ENCODE measurements at regions not wholly inside any gene's neighbourhood (a gene's known extent, or its start where the extent isn't known, plus 50 kb on each side); places are given as distances from the start of the nearest gene placed in this dataset.

DNA sequence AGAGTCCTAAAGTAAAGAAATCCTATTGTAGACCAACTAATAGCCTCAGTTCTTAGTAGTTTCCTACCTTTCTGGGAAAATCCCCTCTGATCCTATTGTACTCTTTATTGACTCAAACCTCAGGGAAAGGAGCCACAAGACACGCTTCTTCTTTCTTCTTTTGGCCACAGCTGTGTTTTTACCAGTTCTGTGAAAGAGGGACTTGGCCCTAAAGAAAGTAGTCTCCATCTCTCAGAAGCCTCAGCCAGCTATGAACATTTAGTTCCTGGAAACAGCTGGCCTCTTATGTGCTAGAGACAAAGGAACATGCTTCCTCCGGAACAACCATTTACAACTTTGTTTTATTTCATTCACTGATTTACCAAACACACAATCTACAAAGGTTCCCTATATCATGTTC lies 66.1 kb upstream of the ARID2 start:
- no peaks in the 10 kb centered on the region for H3K9me2 ChIP-seq
- H3K9me3 ChIP-seq = no peaks in the 10 kb centered on the region
- WGBS (ENCODE audit: low lambda C conversion rate) = 79% methylated on average over 2 of the region's 2 CpGs
- H3K27me3 ChIP-seq (ENCODE audit: insufficient read depth) = no peaks in the 10 kb centered on the region
- no peak overlapping the region for H3K4me2 ChIP-seq
- H4K20me1 ChIP-seq (ENCODE audit: insufficient read depth) = no peaks in the 10 kb centered on the region
- CTCF ChIA-PET = no interaction called here
- H3K36me3 ChIP-seq (replicated peaks in 1 of 2; ENCODE audit: control insufficient read depth in 1 of 2, insufficient read depth in 2 of 2, low read length in 1 of 2) = no peaks in the 10 kb centered on the region
- DNase-seq = no peak
- POLR2A ChIA-PET = no interaction called here
- no peaks in the 10 kb centered on the region for H3K79me2 ChIP-seq (ENCODE audit: insufficient read depth)
- 0 out of 4 replicates have a peak, but pooled peaks cover 0 to 8% of the 10 kb centered on the region in 2 experiments for H3K4me1 ChIP-seq (ENCODE audit: control insufficient read depth in 1 of 2, insufficient read depth in 2 of 2, low read depth in 1 of 2, low read length in 1 of 2)
- no peaks in the 10 kb centered on the region for H3F3A ChIP-seq (replicated peaks; ENCODE audit: insufficient read depth)
- H3K27ac ChIP-seq (ENCODE audit: low read depth in 2 of 2, low read length in 1 of 2) = no peak overlapping the region
- no peak overlapping the region for H2AFZ ChIP-seq (ENCODE audit: low read depth)
- TF ChIP-seq TCF12 (IDR thresholded peaks at IDR 0.05) (no peak), MEF2A (IDR thresholded peaks at IDR 0.05; ENCODE audit: borderline replicate concordance, low read depth) (no peak), RXRA (IDR thresholded peaks at IDR 0.05; ENCODE audit: borderline replicate concordance, low read depth) (no peak), CHD2 (IDR thresholded peaks at IDR 0.05; ENCODE audit: low read length, partially characterized antibody) (no peak), TAF1 (IDR thresholded peaks at IDR 0.05; ENCODE audit: borderline replicate concordance, low read depth, low read length) (no peak)
- TF ChIP-seq, protein P1, sequence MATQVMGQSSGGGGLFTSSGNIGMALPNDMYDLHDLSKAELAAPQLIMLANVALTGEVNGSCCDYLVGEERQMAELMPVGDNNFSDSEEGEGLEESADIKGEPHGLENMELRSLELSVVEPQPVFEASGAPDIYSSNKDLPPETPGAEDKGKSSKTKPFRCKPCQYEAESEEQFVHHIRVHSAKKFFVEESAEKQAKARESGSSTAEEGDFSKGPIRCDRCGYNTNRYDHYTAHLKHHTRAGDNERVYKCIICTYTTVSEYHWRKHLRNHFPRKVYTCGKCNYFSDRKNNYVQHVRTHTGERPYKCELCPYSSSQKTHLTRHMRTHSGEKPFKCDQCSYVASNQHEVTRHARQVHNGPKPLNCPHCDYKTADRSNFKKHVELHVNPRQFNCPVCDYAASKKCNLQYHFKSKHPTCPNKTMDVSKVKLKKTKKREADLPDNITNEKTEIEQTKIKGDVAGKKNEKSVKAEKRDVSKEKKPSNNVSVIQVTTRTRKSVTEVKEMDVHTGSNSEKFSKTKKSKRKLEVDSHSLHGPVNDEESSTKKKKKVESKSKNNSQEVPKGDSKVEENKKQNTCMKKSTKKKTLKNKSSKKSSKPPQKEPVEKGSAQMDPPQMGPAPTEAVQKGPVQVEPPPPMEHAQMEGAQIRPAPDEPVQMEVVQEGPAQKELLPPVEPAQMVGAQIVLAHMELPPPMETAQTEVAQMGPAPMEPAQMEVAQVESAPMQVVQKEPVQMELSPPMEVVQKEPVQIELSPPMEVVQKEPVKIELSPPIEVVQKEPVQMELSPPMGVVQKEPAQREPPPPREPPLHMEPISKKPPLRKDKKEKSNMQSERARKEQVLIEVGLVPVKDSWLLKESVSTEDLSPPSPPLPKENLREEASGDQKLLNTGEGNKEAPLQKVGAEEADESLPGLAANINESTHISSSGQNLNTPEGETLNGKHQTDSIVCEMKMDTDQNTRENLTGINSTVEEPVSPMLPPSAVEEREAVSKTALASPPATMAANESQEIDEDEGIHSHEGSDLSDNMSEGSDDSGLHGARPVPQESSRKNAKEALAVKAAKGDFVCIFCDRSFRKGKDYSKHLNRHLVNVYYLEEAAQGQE (IDR thresholded peaks at IDR 0.05; ENCODE audit: low read depth, low read length) = no peak
- H3K9ac ChIP-seq = no peak overlapping the region
- H3K4me3 ChIP-seq (ENCODE audit: low read depth in 2 of 2, low read length in 1 of 2) = no peak overlapping the region

DNA sequence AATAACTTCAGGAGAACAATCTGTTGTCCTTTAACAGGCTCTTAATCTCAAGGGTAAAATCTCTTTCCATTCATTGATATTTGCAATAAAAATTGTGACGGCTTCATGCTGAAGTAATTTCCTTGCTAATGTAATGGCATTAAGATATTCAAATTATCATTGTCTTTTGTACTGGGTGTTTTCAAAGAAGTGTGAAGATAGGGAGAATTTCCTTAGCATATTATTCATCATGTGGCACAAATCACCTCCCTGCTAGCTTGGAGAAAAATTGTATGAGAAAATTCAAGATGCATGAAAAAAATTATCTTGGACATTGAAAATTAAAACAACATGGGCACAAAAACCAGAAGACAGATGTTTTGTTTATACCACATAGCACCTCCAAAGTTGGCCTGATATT lies 63.6 kb upstream of the ARID2 start:
- Histone ChIP-seq H3F3A (replicated peaks; ENCODE audit: insufficient read depth) (no peaks in the 10 kb centered on the region), H3K9me3 (no peaks in the 10 kb centered on the region), H3K36me3 (replicated peaks in 1 of 2; ENCODE audit: control insufficient read depth in 1 of 2, insufficient read depth in 2 of 2, low read length in 1 of 2) (no peaks in the 10 kb centered on the region), H3K27me3 (ENCODE audit: insufficient read depth) (no peaks in the 10 kb centered on the region), H3K4me1 (ENCODE audit: control insufficient read depth in 1 of 2, insufficient read depth in 2 of 2, low read depth in 1 of 2, low read length in 1 of 2) (0 out of 4 replicates have a peak, but pooled peaks cover 0 to 8% of the 10 kb centered on the region in 2 experiments), H3K9me2 (no peaks in the 10 kb centered on the region), H3K4me3 (ENCODE audit: low read depth in 2 of 2, low read length in 1 of 2) (no peak overlapping the region), H2AFZ (ENCODE audit: low read depth) (no peak overlapping the region), H3K9ac (no peak overlapping the region), H3K4me2 (no peak overlapping the region), H4K20me1 (ENCODE audit: insufficient read depth) (no peaks in the 10 kb centered on the region), H3K79me2 (ENCODE audit: insufficient read depth) (no peaks in the 10 kb centered on the region), H3K27ac (ENCODE audit: low read depth in 2 of 2, low read length in 1 of 2) (no peak overlapping the region)
- WGBS (ENCODE audit: low lambda C conversion rate) = 80% methylated on average over 1 of the region's 1 CpG
- ChIA-PET CTCF (interaction anchor here (1.1 kb wide), 1 partner anchor 496 kb away, joined by 3 read pairs; no protein-coding TSS in a partner anchor), POLR2A (no interaction called here)
- TF ChIP-seq ELF1 (IDR thresholded peaks at IDR 0.05) = no peak
- TF ChIP-seq, protein P2, sequence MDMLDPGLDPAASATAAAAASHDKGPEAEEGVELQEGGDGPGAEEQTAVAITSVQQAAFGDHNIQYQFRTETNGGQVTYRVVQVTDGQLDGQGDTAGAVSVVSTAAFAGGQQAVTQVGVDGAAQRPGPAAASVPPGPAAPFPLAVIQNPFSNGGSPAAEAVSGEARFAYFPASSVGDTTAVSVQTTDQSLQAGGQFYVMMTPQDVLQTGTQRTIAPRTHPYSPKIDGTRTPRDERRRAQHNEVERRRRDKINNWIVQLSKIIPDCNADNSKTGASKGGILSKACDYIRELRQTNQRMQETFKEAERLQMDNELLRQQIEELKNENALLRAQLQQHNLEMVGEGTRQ (IDR thresholded peaks at IDR 0.05; ENCODE audit: borderline replicate concordance, low read depth, low read length) = no peak
- no peak for TF ChIP-seq TEAD4 (IDR thresholded peaks at IDR 0.05; ENCODE audit: borderline replicate concordance, insufficient read depth)
- no peak for TF ChIP-seq GABPA (IDR thresholded peaks at IDR 0.05; ENCODE audit: low read depth)
- no peak for TF ChIP-seq RAD21 (IDR thresholded peaks at IDR 0.05; ENCODE audit: low read length)
- no peak for TF ChIP-seq TAF1 (IDR thresholded peaks at IDR 0.05; ENCODE audit: borderline replicate concordance, low read depth, low read length)
- no peak for TF ChIP-seq RCOR1 (IDR thresholded peaks at IDR 0.05; ENCODE audit: low read length)
- no peak for TF ChIP-seq RFX5 (IDR thresholded peaks at IDR 0.05; ENCODE audit: low read length)
- TF ChIP-seq, protein P3, sequence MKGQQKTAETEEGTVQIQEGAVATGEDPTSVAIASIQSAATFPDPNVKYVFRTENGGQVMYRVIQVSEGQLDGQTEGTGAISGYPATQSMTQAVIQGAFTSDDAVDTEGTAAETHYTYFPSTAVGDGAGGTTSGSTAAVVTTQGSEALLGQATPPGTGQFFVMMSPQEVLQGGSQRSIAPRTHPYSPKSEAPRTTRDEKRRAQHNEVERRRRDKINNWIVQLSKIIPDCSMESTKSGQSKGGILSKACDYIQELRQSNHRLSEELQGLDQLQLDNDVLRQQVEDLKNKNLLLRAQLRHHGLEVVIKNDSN (IDR thresholded peaks at IDR 0.05; ENCODE audit: borderline replicate concordance, low read depth) = no peak
- no peak for TF ChIP-seq GATA2 (CRISPR knock-in tag; IDR thresholded peaks at IDR 0.05)
- TF ChIP-seq, protein P4, sequence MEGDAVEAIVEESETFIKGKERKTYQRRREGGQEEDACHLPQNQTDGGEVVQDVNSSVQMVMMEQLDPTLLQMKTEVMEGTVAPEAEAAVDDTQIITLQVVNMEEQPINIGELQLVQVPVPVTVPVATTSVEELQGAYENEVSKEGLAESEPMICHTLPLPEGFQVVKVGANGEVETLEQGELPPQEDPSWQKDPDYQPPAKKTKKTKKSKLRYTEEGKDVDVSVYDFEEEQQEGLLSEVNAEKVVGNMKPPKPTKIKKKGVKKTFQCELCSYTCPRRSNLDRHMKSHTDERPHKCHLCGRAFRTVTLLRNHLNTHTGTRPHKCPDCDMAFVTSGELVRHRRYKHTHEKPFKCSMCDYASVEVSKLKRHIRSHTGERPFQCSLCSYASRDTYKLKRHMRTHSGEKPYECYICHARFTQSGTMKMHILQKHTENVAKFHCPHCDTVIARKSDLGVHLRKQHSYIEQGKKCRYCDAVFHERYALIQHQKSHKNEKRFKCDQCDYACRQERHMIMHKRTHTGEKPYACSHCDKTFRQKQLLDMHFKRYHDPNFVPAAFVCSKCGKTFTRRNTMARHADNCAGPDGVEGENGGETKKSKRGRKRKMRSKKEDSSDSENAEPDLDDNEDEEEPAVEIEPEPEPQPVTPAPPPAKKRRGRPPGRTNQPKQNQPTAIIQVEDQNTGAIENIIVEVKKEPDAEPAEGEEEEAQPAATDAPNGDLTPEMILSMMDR (IDR thresholded peaks at IDR 0.05) = no peak
- TF ChIP-seq EP300 (IDR thresholded peaks at IDR 0.05; ENCODE audit: borderline replicate concordance in 1 of 2, low read depth in 1 of 2, low read length in 1 of 2) = no peak
- no peak for TF ChIP-seq RXRA (IDR thresholded peaks at IDR 0.05; ENCODE audit: borderline replicate concordance, low read depth)
- DNase-seq = no peak

Measured in SK-N-SH (cell line).